GM18517 (cell line): ENCODE measurements at regions not wholly inside any gene's neighbourhood (a gene's known extent, or its start where the extent isn't known, plus 50 kb on each side); places are given as distances from the start of the nearest gene placed in this dataset.

Experiments
- ATAC-seq: cut with Tn5 transposase; IDR thresholded peaks from one replicate; pipeline ENCODE4 v1.9.1; 2021; ENCODE audit warnings: mild to moderate bottlenecking, moderate library complexity; ENCODE audit not compliant: unreplicated experiment

DNA sequence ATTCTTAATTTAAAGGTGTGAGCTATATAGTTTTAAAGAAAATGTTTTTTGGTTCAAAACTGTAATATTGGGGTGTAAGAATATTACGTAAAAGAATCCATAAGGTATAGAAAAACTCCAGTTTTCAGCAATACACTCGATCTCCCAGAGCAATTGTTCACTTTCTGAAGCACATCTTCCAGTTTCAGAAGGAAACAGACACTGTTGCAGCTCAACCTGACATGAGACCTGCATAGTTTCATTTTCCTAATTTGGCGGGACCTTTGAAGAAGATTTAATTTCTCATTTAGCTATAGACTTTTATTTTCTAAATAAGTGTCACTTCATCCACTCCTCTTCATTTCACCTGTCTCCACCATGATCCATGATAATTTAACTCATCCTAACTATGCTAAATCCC is 281.5 kb downstream of the HTR1B start:
- ATAC-seq: no peak

DNA sequence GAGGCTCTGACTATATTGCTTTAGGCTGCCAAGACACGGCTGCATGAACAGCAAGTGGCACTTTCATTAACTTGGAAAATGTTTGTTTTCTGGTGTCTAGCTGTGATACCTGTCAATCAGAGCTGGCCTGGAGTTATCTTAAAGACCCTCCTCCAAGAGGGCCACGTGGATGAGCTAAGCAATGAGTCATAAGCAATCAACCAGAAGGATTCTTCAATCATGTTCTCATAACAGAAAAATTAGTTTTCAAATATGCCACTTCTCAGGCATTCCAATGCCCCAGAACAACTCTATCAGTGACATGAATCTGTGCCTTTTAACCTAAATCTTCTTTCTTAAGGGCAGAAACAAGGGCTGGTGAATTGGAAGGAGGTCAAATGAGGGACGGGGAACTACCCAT is 283.0 kb downstream of the HTR1B start:
- no peak for ATAC-seq

DNA sequence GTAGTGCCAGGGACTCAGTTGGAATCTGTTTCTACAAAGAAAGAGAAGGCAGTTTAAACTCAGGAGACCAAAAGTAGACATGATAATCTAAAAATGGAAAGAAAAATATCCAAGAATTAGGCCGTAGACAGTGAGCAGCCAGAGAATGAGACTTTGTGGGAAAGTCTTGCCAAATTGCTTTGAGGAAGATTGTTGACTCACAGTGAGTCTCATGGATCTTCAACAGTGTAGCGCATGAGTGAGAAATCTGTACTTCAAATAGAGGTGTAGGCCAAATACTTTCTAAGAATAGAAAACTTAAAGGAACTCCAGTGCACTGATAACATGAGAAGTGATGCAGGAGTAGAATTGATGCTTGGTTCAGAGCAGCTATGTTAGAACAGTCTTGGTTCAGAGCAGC is 284.5 kb downstream of the HTR1B start:
- no peak for ATAC-seq

DNA sequence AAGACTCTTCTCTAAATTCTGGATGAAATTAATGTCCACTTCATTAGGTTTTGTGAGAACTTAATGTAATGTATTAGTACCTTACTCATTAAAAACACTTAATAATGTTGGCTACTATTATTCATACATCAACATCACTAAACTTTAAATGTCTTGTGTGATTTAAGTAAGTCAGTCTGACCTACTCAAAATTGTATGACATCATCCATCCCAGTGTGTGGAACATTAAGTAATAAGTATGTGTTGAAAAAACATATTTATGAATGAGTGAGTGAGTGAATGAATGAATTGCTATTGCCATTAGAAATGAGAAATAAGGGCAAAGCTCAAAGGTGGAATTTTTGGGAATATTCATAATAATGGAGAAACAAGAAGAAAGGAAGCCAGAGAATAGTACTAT is 285.8 kb downstream of the HTR1B start:
- ATAC-seq: no peak

DNA sequence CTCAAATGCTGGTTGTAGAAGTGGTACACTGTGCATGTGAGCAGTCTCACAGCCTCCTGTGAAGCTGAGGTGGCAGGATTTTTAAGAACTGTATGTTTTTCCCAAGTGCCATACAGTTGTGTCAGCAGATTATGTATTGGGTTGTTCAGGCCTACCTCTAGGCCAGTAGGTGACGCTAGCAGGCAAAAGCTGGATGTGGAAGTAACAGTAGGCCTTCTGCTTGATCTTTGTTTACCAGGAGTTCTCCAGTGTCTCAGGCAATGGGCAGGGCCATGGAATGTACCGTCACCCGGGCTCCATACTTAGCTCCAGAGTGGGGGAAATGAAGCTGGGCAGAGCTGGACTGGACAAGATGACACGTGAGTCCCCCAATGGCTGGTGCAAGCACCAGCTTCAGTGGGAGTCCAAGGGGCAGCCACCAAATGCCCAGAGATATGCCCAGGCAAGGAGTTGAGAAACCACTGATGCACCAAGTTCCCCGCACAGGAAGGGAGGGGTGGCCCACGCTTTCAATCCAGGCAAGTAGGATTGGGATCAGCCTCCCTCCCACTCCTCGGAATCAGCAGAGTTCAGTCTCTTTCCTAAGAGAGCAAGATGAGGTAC is 289.7 kb downstream of the HTR1B start:
- no peak for ATAC-seq

DNA sequence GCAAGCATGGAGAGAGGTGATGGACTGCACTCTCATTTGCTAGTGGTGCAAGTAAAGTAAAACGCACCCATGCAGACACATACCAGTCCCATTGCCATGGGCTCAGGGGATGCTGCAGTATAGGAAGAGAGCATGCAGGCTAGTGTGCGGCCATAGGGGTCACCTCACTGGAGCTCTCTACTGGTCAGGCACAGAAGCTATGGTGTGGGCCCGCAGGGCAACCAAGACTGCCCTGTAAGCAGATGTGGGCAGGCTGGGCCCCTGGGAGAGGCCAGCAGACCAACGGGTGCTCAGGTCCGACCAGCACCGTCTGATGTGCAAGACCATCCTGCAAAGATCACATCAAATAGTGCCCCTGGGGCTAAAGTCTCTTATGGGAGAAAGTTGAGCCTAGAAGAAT is 290.7 kb downstream of the HTR1B start:
- no peak for ATAC-seq

DNA sequence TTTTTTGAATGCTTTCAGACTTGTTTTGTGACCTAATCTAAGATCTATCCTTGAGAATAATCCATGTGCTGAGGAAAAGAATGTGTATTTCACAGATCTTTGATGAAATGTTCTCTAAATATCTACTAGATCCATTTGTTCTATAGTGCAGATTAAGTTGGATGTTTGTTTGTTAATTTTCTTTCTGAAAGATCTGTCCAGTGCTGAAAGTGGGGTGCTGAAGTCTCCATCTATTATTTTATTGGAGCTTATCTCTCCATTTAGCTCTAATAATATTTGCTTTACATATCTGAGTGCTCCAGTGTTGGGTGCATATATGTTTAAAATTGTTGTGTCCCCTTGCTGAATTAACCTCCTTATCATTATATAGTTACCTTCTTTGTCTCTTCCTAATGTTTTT is 303.6 kb downstream of the HTR1B start:
- no peak for ATAC-seq

DNA sequence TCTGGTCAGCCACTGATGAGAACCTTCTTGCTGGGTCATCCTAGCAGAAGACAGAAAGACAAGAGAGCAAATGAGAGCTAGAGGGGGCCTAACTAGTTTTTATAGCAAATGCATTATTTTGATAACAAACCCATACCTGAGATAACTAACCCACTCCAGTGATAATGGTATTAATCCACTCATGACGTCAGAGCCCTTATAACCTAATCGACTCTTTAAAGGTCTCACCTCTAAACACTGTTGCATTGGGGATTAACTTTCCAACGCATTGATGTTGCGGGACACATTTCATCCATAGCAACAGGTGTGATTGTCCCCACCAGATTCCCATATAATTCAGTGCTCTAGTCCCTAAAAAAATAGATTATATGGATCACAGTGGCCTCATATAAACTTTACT is 312.1 kb downstream of the HTR1B start:
- no peak for ATAC-seq

DNA sequence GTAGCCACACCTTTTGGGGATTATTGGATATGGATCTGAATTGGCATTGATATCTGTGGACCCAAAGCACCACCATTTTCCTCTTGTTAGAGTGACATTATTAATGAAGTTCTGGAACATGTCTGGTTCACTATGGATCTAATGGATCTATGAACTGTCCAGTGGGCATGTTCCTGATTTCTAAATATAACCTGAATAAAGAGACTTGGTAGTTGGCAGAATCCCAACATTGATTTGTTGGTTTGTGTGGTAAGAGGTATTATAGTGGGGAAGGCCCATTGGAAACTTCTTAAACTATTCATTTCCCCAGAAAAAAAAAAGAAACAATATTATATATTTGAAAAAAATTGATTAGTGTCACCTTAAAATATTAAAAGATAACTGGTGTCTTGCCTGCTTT is 312.6 kb downstream of the HTR1B start:
- no peak for ATAC-seq

DNA sequence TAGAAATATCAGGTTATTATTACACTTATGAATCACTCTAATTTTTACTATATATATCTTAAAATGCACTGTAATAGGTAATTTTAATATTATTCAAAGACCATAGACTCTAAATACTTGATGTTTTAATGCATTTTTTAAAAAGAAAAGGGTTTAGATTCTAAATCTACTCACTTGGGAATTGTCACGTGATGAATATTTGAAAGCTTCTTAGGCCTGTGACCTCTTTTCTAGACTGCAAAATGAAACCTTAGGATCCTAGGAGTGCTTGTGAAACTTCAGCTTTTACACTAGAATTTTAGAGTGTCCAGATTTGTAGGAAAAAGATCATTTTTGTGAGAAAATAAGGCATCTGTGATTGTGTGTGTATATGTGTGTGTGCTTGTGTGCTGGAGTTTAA is 318.0 kb downstream of the HTR1B start:
- ATAC-seq: no peak

DNA sequence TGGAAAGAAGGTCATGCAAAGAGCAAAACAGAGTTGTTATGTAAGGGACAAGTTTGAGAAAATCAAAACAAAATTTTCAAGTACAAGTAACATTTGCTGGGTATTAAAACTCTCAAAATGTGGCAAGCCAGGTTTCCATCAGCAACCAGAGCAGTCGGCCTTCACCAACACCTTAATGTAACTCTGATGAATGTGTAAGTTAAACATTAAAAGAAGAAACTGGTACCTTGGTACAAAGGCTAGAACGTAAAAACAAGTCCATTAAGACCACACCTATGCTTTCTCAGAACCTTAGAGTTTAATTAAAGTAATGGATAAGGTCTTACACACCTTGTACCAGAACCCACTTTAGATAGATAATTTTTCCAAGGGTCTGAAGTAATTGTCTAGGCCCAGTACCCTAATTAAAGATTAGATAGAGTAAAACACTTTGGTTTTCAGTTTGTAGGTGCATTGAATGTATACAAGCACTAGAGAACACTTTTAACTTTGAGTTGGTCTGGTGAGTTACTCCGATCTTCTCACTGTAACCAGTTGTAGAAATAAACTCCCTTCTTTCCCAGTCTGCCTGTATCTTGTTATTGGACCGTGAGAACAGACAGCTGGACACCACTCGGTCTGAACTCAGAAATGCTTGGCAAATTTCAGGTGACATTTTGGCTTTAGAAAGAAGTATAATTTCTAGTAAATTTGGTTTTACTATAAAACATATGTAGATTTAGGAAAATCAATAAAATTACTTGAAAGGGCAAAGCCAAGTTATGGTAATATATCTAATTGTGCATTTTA is 319.4 kb downstream of the HTR1B start:
- no peak for ATAC-seq

DNA sequence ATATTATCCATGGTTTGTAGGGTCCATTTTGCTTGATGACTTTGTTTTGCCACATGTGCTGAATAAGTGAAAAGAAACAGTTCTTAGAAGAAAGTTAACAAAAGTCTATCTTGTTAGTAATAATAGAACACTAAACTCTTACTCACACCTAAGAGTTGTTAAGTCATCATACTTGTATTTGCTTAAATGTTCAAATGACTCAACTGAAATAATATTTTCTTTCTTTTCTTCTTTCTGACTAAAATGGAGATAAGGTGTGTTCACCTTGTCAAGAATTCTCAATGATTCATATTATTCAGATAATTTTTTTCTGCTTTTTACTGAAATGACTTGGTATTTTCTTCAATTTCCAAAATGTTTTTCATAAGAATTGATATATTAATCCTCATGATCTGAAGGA is 327.2 kb downstream of the HTR1B start:
- ATAC-seq: no peak

DNA sequence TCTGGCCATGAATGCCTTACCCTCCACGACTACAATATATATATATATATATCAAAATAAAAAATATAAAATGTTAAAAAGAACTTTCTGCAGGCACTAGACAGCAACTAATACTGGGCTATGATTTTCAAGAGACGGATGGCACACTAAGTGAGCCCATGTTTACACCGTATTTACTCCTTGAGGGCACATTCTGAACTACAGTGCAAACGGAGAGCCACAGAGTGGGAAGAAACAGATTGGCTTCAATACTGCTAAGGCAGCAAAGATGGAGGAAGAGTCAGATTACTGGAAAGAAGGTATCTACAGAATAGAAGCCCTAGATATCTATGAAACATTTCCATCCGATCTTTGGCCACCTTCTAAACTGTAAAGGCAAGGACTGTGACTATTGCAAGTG is 330.3 kb downstream of the HTR1B start:
- no peak for ATAC-seq

DNA sequence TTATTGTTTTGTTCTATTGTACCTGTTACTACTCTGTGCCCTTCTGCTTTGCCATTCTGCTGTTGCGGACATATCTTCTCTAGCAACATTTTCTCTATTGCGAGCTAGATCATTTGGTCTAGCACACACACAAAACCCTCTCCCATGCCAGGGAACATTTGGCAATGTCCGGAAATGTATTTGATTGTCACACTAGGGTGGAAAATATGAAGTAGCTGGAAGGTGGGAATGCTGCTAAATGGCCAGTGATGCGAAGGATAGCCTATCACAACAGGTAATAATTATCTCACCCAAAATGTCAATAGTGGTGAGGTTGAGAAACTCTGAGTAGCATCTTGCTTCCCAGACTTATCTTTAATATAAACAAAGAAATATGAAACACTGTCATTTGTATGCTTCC is 331.9 kb downstream of the HTR1B start:
- ATAC-seq: no peak

DNA sequence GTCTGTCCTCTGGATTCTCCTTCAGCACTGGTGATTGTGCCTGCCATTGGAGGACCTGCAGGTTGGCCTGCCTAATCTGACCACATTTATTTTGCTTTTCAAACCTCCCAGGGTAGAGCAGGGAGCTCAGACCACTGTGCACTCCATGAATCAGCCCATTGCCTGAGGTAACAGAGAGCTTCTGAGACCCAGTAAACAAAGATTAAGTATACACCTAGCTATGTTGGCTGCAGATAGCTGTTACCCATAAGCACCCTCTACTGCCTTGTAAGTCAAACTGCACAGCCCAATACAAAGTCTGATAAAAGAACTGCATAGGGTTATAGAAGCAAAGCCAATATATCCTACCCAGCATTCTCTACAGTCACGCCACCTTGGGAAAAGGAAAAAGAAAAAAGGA is 338.7 kb downstream of the HTR1B start:
- no peak for ATAC-seq

DNA sequence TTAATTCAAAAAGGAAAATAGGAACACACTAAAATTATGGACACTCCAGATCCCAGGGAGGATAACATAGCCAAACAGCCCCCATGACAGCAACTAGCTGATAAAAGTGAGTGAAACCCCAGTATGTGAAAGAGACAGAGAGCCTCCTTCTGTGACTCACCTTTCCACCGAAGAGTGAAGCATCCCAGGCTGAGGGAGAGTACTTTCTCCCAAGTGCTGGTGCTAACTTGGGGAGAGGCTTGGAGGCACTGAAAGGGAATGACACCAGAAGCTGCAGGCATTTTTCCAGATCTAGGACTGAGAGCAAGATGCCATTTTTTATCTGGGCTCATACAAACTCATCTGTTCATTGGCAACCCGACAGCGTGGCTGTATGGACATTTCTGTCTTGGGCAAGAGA is 339.8 kb downstream of the HTR1B start:
- ATAC-seq: no peak

DNA sequence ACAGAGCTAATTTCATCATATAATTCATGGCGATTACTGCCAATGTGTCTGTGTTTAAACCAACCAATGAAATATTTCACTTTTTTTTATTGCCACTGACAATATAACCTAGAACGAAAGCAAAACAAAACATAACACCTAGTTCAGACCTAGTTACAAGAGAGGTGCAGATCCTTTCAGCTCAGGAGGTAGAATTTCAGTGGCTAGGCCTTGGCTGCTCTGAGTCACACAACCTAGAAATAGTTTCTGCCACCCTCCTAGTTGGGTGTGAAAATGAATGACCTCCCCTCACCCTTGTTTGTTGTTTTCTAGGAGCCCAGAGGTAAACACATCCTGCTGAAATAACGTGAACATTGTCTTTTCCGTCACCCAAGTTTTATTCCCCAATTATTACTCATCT is 356.3 kb downstream of the HTR1B start:
- no peak for ATAC-seq

DNA sequence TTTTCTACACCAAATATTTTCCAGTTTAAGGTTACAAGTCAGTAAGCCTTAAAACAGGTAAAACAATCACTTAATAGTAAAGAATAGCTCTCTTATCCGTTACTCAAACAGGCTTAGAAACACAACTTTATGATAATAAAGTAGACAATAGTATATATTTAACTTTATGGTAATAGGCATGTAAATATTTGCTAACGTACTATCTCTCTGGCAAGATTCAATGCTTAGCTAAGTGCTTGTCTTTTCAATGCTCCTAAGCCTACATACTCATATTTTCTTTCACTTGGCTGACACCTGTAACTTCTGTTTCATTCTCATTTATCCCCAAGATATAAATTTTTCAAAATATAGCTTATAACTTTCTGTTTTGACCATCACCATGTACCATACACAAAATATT is 358.2 kb downstream of the HTR1B start:
- no peak for ATAC-seq

DNA sequence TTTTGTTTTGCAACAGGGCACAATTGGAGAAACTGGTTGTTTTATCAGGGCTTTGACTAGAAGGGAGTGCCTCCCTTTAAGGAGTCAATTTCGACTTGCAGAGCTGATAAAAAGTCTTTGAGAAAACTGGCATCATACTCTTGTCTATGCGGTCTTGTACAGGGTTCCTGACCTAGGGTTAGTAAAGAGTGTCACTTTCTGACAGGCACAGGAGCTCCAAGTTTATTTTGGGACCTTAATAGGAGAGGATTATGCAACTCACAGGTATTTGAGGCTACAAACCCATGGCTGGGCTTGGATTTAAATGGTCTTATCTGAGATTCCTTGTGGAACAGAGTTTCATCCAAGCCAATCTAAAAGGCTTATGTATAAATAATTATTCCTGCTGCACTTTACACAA is 365.4 kb downstream of the HTR1B start:
- no peak for ATAC-seq

DNA sequence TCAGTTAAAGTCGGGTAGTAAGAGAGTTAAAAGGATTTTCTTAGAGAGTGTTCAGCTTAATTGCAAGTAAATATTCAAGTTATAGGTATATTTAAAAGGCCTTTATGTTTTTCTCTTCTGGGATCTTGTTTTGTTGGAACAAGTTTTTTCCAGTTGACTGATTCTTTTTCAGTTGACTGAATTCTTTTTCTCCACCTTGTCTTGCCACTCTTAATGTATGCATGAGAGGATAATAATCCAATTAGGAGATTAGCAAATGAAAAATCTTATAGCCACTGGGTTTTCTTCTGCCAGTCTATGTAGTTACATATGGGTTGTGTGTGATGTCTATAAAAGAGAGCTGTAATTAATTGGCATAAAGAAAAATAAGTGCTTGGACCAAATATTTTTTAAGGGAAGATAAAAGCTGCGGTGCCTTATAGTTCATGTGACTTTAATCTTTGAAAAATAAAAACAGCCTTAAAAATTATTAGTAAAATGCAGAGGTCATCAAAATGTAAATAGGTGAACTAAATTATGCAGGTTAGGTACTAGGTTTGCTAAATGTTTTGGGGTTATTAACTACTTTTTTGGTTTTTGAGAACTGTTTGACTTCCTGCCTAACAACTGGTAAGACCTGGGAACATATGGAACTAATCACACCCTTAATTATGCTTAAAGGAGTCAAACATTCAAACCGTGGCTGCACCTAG is 367.2 kb downstream of the HTR1B start:
- ATAC-seq: no peak

DNA sequence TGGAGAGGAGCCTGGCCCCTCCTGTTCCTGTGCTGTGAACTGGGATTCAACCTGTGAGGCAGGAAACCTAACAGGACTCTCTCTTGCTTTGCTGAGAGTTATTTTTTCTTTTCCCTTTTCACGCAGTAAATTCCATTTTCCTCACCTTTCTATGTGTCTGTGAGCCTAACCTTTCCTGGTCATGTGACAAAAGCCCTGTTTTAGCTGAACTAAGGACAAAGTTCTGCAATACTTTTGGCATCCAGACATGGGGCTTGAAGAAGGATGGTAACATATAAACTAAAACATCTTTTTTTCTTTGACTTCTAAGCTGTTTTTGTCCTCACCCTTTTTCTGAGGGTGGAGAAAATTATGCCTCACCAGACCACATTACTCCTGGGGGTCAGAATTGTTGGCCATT is 368.5 kb downstream of the HTR1B start:
- ATAC-seq: no peak

DNA sequence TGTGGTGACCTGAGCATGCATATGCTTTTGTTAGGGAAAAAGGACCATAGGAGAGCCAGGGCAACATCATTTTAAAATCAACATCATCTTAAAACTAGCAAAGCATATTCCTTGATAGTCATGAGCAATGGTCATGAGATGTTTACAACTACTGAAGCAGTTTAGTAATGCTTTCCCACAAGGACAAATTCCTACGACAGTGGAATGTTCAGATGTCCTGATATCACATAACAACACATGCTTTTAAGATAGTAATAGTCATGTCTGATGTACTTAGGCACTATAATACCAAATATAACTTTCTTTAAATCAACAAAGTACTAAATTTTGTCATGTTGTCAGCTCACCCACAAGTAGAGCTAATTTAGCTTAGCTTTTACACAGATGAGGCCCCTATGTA is 370.3 kb downstream of the HTR1B start:
- ATAC-seq: no peak
